D721Med (cell line): ENCODE measurements at regions not wholly inside any gene's neighbourhood (a gene's known extent, or its start where the extent isn't known, plus 50 kb on each side); places are given as distances from the start of the nearest gene placed in this dataset.

Source experiments
- DNase-seq: peaks from one replicate; pipeline ENCODE4 v3.0.0; 2011; ENCODE audit warnings: low spot score; ENCODE audit not compliant: insufficient read length
- FAIRE-seq: peaks from 2 replicates; lab custom pipeline; 2011; peaks lifted over from hg19 to GRCh38; lab: Jason Lieb, UNC
- CTCF ChIP-seq: IDR thresholded peaks from 2 replicates; pipeline ENCODE4 v1.5.1; 2012; ENCODE audit warnings: mild to moderate bottlenecking, control low read depth; ENCODE audit not compliant: insufficient read depth; ENCODE audit errors: missing control alignments

GRCh38 chr5:5031665-5032064 lies 108.5 kb upstream of the ADAMTS16 start:
- TF ChIP-seq CTCF: no peak
- FAIRE-seq: no peak
- DNase-seq: no peak

- no peak for FAIRE-seq
- TF ChIP-seq CTCF: no peak
- DNase-seq: no peak
Measured at GRCh38 chr5:5037674-5038073, 102.5 kb upstream of the ADAMTS16 start.

GRCh38 chr5:5039918-5040317 lies 100.2 kb upstream of the ADAMTS16 start:
- FAIRE-seq (no peak), DNase-seq (no peak)
- no peak for TF ChIP-seq CTCF

- TF ChIP-seq CTCF: no peak
- DNase-seq (no peak), FAIRE-seq (no peak)
Measured at GRCh38 chr5:5040712-5041111, 99.4 kb upstream of the ADAMTS16 start.

- no peak for DNase-seq
- no peak for TF ChIP-seq CTCF
- no peak for FAIRE-seq
Measured at GRCh38 chr5:5042806-5043205, 97.3 kb upstream of the ADAMTS16 start.

- FAIRE-seq: no peak
- DNase-seq: no peak
- TF ChIP-seq CTCF: no peak
Measured at GRCh38 chr5:5043346-5043745, 96.8 kb upstream of the ADAMTS16 start.

- DNase-seq (no peak), FAIRE-seq (no peak)
- no peak for TF ChIP-seq CTCF
Measured at GRCh38 chr5:5044247-5044840, 95.8 kb upstream of the ADAMTS16 start.
